K562 (cell line): ENCODE measurements at regions not wholly inside any gene's neighbourhood (a gene's known extent, or its start where the extent isn't known, plus 50 kb on each side); places are given as distances from the start of the nearest gene placed in this dataset.

Source experiments
- ATF6 ChIP-seq: sonication (generic); formaldehyde crosslinking; IDR thresholded peaks from 2 replicates; pipeline ENCODE4 v1.4.0; 2020; ENCODE audit warnings: mild to moderate bottlenecking, missing genetic modification reagents
- BCL6 ChIP-seq: fragments of 250-450 bp; sonication (Bioruptor Pico); IDR thresholded peaks from 2 replicates; pipeline ENCODE4 v1.4.0; 2020
- BRF2 ChIP-seq: IDR thresholded peaks from 3 replicates; pipeline ENCODE4 v1.6.1; 2011; ENCODE audit warnings: borderline replicate concordance, mild to moderate bottlenecking; ENCODE audit not compliant: insufficient read length, insufficient read depth
- CBFA2T2 ChIP-seq: fragments of 450-650 bp; conservative IDR thresholded peaks from 2 replicates; pipeline ENCODE4 v1.6.1; 2017; ENCODE audit warnings: mild to moderate bottlenecking
- CHD4 ChIP-seq: fragments of 200-600 bp; sonication (generic); IDR thresholded peaks from 3 replicates; pipeline ENCODE4 v1.6.1; 2012; ENCODE audit warnings: low read depth, mild to moderate bottlenecking, mixed read lengths, low read length, inconsistent platforms; ENCODE audit not compliant: insufficient read depth, insufficient replicate concordance, poor library complexity, severe bottlenecking
- CTBP1 ChIP-seq: fragments of 450-650 bp; IDR thresholded peaks from 2 replicates; pipeline ENCODE4 v1.6.1; 2016; ENCODE audit warnings: borderline replicate concordance
- ELF1 ChIP-seq: fragments of 200-800 bp; sonication (Bioruptor generic); IDR thresholded peaks from 2 replicates; pipeline ENCODE4 v1.6.1; 2016; ENCODE audit warnings: missing genetic modification characterization, missing compliant biosample characterization
- ELF4 ChIP-seq: fragments of 450-650 bp; formaldehyde crosslinking; IDR thresholded peaks from 2 replicates; pipeline ENCODE4 v1.4.0; 2022; ENCODE audit warnings: missing genetic modification characterization
- HLTF ChIP-seq: fragments of 450-650 bp; IDR thresholded peaks from 2 replicates; pipeline ENCODE4 v1.6.1; 2016
- KHSRP ChIP-seq: fragments of 450-650 bp; IDR thresholded peaks from 2 replicates; pipeline ENCODE4 v1.6.1; 2017
- MNT ChIP-seq, 2 experiments: fragments of 450-650 bp; conservative IDR thresholded peaks; 2 replicates each; pipeline ENCODE4 v1.6.1; 2017; ENCODE audit warnings: mild to moderate bottlenecking in 2 of 2, moderate library complexity in 2 of 2
- NFXL1 ChIP-seq: fragments of 450-650 bp; formaldehyde crosslinking; IDR thresholded peaks from 2 replicates; pipeline ENCODE4 v1.4.0; 2021; ENCODE audit warnings: mild to moderate bottlenecking
- POLR3A ChIP-seq: IDR thresholded peaks from 2 replicates; pipeline ENCODE4 v1.6.1; 2011; ENCODE audit warnings: borderline replicate concordance, mild to moderate bottlenecking, moderate library complexity; ENCODE audit not compliant: insufficient read length, insufficient read depth; ENCODE audit errors: extremely low read depth
- PRMT5 ChIP-seq: sonication (generic); formaldehyde crosslinking; IDR thresholded peaks from 2 replicates; pipeline ENCODE4 v1.5.0; 2020; ENCODE audit warnings: missing genetic modification reagents
- PTRF ChIP-seq: fragments of 450-650 bp; IDR thresholded peaks from 2 replicates; pipeline ENCODE4 v1.6.1; 2016; ENCODE audit warnings: mild to moderate bottlenecking, missing genetic modification characterization, missing compliant biosample characterization
- RBFOX2 ChIP-seq: fragments of 200-400 bp; formaldehyde crosslinking; IDR thresholded peaks from 2 replicates; pipeline ENCODE4 v1.6.1; 2017; ENCODE audit warnings: low read depth, mild to moderate bottlenecking, low read length, moderate library complexity
- RBM15 ChIP-seq: fragments of 200-400 bp; formaldehyde crosslinking; IDR thresholded peaks from 2 replicates; pipeline ENCODE4 v1.6.1; 2018; ENCODE audit warnings: mild to moderate bottlenecking, low read length, moderate library complexity; ENCODE audit not compliant: insufficient read depth
- TAF9B ChIP-seq: fragments of 450-650 bp; IDR thresholded peaks from 2 replicates; pipeline ENCODE4 v1.6.1; 2018; ENCODE audit warnings: mild to moderate bottlenecking; ENCODE audit not compliant: partially characterized antibody
- TCF3 ChIP-seq: sonication (generic); formaldehyde crosslinking; IDR thresholded peaks from 2 replicates; pipeline ENCODE4 v1.4.0; 2020; ENCODE audit warnings: mild to moderate bottlenecking, missing genetic modification reagents
- TEAD4 ChIP-seq, 2 experiments: sonication (generic) in 1 of 2; formaldehyde crosslinking in 1 of 2; IDR thresholded peaks; 2 replicates each; pipeline versions ENCODE4 v1.6.1 to v1.8.0; 2012 to 2022; ENCODE audit warnings: borderline replicate concordance in 1 of 2, inconsistent platforms in 1 of 2, low read length in 1 of 2, mild to moderate bottlenecking in 1 of 2, missing genetic modification reagents in 1 of 2
- ZNF347 ChIP-seq: fragments of 450-650 bp; formaldehyde crosslinking; IDR thresholded peaks from 2 replicates; pipeline ENCODE4 v1.4.0; 2020; ENCODE audit warnings: low read depth, mild to moderate bottlenecking, moderate library complexity
- ZNF668 ChIP-seq: fragments of 250-450 bp; sonication (Bioruptor Pico); IDR thresholded peaks from 2 replicates; pipeline ENCODE4 v1.8.0; 2022; ENCODE audit warnings: mild to moderate bottlenecking, inconsistent platforms

GRCh38 chr2:217077831-217078407 lies 218.1 kb upstream of the TNP1 start (continued):
- TF ChIP-seq MNT (conservative IDR thresholded peaks at IDR 0.05) (peak in 1 of 2 experiments; percentile 48; a peak in 1 of 4 replicates), RBM15 (no peak), ELF1 (tag) (no peak), HLTF (no peak), TCF3 (CRISPR knock-in tag) (peak; percentile 95), BRF2 (no peak), CTBP1 (peak; percentile 66; the same call in 1 of the 2 replicates), KHSRP (peak; percentile 30; the same call in 1 of the 2 replicates), RBFOX2 (no peak), POLR3A (no peak), CHD4 (no peak), PTRF (tag) (no peak), TEAD4 (IDR thresholded peaks at IDR 0.05; ENCODE audit: low read length) (peak; percentile 91), TEAD4 (CRISPR knock-in tag; IDR thresholded peaks at IDR 0.05; ENCODE audit: borderline replicate concordance) (no peak), ZNF347 (no peak), ATF6 (no peak), ZNF668 (CRISPR knock-in tag) (no peak), ELF4 (0 out of 2 replicates have a peak, but pooled peaks have one; percentile 42), CBFA2T2 (peak; percentile 92), PRMT5 (CRISPR knock-in tag) (no peak), NFXL1 (no peak), TAF9B (no peak), BCL6 (no peak)
